ENCODE measurements at regions not wholly inside any gene's neighbourhood (a gene's known extent, or its start where the extent isn't known, plus 50 kb on each side); places are given as distances from the start of the nearest gene placed in this dataset.

DNA sequence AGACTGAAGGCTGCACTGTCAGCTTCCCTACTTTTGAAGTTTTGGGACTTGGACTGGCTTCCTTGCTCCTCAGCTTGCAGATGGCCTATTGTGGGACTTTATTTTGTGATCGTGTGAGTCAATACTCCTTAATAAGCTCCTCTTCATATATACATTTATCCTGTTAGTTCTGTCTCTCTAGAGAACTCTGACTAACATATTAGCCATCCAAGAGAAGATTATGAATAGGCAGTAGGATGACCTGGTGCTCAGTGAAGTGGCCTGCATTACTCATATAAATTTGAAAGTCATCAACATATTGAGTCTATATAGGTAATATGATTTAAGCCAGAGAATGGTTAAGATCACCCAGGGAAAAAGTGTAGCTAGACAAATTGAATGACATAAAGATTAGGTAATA, 136.3 kb upstream of the UFM1 start:
- TF ChIP-seq, protein P1, sequence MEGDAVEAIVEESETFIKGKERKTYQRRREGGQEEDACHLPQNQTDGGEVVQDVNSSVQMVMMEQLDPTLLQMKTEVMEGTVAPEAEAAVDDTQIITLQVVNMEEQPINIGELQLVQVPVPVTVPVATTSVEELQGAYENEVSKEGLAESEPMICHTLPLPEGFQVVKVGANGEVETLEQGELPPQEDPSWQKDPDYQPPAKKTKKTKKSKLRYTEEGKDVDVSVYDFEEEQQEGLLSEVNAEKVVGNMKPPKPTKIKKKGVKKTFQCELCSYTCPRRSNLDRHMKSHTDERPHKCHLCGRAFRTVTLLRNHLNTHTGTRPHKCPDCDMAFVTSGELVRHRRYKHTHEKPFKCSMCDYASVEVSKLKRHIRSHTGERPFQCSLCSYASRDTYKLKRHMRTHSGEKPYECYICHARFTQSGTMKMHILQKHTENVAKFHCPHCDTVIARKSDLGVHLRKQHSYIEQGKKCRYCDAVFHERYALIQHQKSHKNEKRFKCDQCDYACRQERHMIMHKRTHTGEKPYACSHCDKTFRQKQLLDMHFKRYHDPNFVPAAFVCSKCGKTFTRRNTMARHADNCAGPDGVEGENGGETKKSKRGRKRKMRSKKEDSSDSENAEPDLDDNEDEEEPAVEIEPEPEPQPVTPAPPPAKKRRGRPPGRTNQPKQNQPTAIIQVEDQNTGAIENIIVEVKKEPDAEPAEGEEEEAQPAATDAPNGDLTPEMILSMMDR (IDR thresholded peaks at IDR 0.05): no peak
- TF ChIP-seq POLR2A (IDR thresholded peaks at IDR 0.05): no peak
- intact Hi-C loops (cut with DNase I; ENCODE audit: low total_unique reads): no loop called here
- Histone ChIP-seq H3K4me1 (no peaks in the 10 kb centered on the region), H3K9me3 (no peaks in the 10 kb centered on the region), H3K27ac (no peak overlapping the region), H3K36me3 (no peaks in the 10 kb centered on the region), H3K4me3 (no peak overlapping the region), H3K27me3 (no peaks in the 10 kb centered on the region)
- no peak for DNase-seq

DNA sequence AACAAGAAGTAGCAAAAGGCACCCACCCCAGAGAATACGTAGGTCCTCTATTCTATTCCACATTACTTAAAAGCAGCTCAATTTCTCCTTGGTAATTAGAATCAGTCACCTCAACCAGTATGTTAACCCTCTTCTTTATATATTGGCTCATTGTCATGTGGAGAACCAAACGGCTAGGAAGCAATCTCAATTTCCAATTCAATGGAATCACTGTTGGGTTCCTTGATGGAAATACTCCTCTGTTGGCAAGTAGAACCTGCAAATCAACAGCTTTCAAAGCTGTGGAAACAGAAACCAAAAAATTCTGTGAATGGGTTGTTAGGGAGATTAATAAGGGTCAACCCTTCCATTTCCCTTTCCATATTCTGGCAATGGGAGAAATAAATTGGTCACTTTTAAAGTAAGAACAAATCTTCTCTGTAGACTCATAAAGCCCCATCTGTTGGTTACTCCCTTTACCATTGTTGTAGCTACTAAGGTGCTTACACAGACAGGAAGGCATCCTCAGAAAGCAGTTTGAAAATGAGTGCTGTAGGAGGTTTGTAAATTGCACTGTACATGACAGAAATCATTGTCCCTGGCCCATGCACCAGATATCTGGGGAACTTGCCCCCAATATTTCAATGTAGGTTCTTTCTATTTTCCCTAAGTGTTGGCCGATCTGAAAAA, 138.6 kb upstream of the UFM1 start:
- Histone ChIP-seq H3K4me1 (no peaks in the 10 kb centered on the region), H3K36me3 (no peaks in the 10 kb centered on the region), H3K4me3 (no peak overlapping the region), H3K27ac (no peak overlapping the region), H3K27me3 (no peaks in the 10 kb centered on the region), H3K9me3 (no peaks in the 10 kb centered on the region)
- intact Hi-C loops (cut with DNase I; ENCODE audit: low total_unique reads): no loop called here
- DNase-seq: no peak
- TF ChIP-seq, protein P1 (IDR thresholded peaks at IDR 0.05): no peak
- no peak for TF ChIP-seq POLR2A (IDR thresholded peaks at IDR 0.05)

DNA sequence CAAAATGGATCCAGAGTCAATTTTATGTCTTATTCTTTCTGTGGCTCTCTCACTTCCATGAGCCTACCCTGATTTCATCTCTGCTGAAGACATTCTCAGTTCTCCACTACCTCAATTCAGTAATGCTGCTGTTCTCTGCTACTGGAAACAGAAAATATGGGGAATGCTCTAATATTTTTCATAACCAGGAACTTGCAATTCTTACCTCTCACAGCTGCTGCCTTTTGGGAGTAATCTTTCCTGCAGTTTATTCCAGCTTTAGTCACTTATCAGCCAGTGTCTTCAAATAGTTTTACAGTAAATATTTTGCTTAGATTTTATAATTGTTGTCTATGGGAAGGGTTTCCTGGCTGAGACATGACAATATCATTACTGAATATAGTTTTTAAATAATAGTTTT, 145.1 kb upstream of the UFM1 start:
- Histone ChIP-seq H3K4me3 (no peak overlapping the region), H3K4me1 (no peaks in the 10 kb centered on the region), H3K27ac (no peak overlapping the region), H3K36me3 (no peaks in the 10 kb centered on the region), H3K9me3 (no peaks in the 10 kb centered on the region), H3K27me3 (no peaks in the 10 kb centered on the region)
- no peak for TF ChIP-seq POLR2A (IDR thresholded peaks at IDR 0.05)
- TF ChIP-seq, protein P1 (IDR thresholded peaks at IDR 0.05): no peak
- intact Hi-C loops (cut with DNase I; ENCODE audit: low total_unique reads): no loop called here
- no peak for DNase-seq

DNA sequence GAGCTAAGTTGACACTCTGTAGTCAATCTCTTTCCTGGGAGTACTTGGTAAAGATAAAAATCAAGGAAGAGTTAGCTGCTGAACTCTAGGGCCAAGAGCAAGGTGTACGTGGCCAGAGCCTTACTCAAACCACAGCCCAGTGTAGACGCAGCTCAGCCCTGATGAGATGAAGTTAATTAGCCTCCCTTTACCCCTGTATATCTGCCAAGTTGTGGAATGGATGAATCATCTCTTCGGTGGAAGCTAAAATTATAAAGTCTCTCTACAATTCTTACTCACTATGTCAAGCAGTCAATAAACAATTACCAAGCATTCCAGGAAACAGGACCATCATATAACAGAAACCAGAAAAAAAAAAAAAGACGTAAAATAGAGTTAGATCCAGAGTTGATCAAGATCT, 146.9 kb upstream of the UFM1 start:
- intact Hi-C loops (cut with DNase I; ENCODE audit: low total_unique reads): no loop called here
- H3K27ac ChIP-seq: no peak overlapping the region
- no peaks in the 10 kb centered on the region for H3K36me3 ChIP-seq
- no peak overlapping the region for H3K4me3 ChIP-seq
- TF ChIP-seq, protein P1 (IDR thresholded peaks at IDR 0.05): no peak
- TF ChIP-seq POLR2A (IDR thresholded peaks at IDR 0.05): no peak
- no peaks in the 10 kb centered on the region for H3K4me1 ChIP-seq
- H3K27me3 ChIP-seq: no peaks in the 10 kb centered on the region
- DNase-seq: no peak
- no peaks in the 10 kb centered on the region for H3K9me3 ChIP-seq

DNA sequence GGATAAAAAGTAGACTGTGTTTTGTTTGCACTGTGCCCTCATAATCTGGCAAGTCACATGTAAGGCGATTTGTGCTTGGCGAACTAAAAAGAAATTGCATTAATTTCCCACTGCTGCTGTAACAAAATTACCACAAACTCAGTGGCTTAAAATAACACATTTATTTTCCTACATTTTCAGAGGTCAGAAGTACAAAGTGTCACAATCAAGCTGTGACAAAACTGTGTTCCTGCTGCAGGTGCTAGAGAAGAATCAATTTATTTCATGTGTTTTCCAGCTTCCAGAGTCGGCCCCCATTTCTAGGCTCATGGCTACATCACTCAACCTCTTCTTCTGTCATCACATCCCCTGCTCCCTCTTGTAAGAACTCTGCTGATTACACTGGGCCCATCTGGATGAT, 158.6 kb upstream of the UFM1 start:
- no peak overlapping the region for H3K4me3 ChIP-seq
- H3K9me3 ChIP-seq: no peaks in the 10 kb centered on the region
- intact Hi-C loops (cut with DNase I; ENCODE audit: low total_unique reads): no loop called here
- H3K4me1 ChIP-seq: no peaks in the 10 kb centered on the region
- no peak for DNase-seq
- no peaks in the 10 kb centered on the region for H3K36me3 ChIP-seq
- no peak overlapping the region for H3K27ac ChIP-seq
- TF ChIP-seq POLR2A (IDR thresholded peaks at IDR 0.05): no peak
- TF ChIP-seq, protein P1 (IDR thresholded peaks at IDR 0.05): no peak
- H3K27me3 ChIP-seq: no peaks in the 10 kb centered on the region

Data from uterus (tissue), 3 donors.